ENCODE measurements at regions not wholly inside any gene's neighbourhood (a gene's known extent, or its start where the extent isn't known, plus 50 kb on each side); places are given as distances from the start of the nearest gene placed in this dataset.

DNA sequence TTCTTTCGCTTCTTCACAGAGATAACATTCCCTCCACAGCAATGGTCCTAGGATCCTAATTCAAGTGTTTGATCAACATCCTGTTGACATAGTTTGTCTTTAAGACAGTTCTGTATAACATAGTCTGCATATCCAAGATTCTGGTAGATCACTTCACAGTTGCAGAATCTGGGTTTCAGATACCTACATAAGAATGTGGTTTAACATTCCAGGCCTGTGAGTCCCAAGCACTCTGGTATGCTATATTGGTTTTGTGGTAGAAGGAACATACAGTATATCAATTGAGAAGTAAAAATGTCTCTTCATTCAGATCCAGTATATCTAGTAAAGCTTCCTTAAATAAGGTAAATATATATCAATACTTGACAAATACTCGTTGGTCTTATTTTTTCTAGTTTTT, 914.2 kb upstream of the CDH6 start:
- no peak overlapping the region for H3K4me3 ChIP-seq (ENCODE audit: control insufficient read depth, low read depth, low read length)
- TF ChIP-seq, protein P1, sequence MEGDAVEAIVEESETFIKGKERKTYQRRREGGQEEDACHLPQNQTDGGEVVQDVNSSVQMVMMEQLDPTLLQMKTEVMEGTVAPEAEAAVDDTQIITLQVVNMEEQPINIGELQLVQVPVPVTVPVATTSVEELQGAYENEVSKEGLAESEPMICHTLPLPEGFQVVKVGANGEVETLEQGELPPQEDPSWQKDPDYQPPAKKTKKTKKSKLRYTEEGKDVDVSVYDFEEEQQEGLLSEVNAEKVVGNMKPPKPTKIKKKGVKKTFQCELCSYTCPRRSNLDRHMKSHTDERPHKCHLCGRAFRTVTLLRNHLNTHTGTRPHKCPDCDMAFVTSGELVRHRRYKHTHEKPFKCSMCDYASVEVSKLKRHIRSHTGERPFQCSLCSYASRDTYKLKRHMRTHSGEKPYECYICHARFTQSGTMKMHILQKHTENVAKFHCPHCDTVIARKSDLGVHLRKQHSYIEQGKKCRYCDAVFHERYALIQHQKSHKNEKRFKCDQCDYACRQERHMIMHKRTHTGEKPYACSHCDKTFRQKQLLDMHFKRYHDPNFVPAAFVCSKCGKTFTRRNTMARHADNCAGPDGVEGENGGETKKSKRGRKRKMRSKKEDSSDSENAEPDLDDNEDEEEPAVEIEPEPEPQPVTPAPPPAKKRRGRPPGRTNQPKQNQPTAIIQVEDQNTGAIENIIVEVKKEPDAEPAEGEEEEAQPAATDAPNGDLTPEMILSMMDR (IDR thresholded peaks at IDR 0.05; ENCODE audit: control insufficient read depth, insufficient read depth, low read depth, low read length, missing control alignments), result no peak
- DNase-seq (ENCODE audit: low read depth), result no peak

DNA sequence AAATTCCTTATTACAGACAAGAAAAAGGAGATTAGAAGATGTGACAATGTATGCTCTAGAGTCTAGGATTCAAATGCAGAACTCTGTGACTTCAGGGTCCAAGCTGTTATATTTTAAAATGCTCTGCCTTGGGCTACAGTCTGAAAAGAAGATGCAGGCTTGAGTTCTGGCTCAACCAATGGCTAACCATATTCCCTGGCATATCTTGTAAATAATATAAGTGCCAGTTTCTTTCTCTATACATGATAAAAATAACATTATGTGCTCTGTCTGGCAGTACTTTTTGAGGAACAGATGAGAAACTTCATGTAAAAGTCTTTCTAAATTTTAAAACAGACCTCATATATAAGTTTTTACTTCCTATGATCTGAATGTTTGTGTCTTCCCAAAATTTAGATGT, 926.5 kb upstream of the CDH6 start:
- TF ChIP-seq, protein P1 (IDR thresholded peaks at IDR 0.05; ENCODE audit: control insufficient read depth, insufficient read depth, low read depth, low read length, missing control alignments), result no peak
- no peak overlapping the region for H3K4me3 ChIP-seq (ENCODE audit: control insufficient read depth, low read depth, low read length)
- DNase-seq (ENCODE audit: low read depth), result no peak

DNA sequence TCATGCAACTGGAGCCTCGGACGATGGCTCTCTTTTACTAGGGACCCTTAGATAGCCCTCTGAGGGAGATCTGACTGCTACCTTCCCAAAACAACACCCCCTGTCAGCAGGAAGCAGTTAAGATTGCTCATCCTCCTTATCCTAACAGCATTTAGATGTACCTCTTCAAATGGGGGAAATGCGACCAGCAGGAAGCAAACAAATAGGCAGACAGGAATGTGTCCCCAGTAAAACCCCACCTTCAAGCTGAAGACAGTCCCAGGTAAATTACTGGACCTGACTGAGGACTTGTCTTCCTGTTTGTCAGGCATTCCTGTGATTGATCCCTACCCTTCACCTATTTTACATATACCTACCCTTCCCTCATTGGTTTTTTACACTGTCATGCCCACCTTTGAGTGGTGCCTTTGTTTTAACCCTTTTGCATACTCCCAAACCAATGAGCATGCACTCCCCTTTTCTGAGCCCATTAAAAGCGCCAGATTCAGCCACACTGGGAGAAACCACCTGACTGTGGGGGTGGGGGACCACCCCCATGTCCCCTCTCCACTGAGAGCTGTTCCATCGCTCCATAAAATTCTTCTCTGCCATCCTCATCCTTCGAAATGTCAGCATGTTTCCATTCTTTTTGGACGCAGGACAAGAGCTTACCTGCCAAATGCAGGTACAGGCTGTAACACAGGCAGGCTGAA, 954.0 kb upstream of the CDH6 start:
- TF ChIP-seq, protein P1 (IDR thresholded peaks at IDR 0.05; ENCODE audit: control insufficient read depth, insufficient read depth, low read depth, low read length, missing control alignments), result no peak
- no peak for DNase-seq (ENCODE audit: low read depth)
- H3K4me3 ChIP-seq (ENCODE audit: control insufficient read depth, low read depth, low read length), result no peak overlapping the region

DNA sequence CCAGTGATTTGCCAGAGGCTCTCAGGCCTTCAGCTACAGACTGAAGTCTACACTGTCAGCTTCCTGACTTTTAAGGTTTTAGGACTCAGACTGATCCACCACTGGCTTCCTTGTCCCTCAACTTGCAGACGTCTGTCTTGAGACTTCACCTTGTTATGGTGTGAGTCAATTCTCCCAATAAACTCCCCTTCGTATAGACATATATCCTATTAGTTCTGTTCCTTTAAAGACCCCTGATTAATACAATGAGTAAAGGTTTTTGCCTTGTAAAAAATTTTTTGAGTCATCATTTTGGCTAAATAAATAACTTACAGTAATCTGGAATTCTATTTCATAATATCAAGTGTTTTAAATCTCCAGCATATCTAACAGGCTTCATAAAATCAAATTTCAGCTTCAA, 956.3 kb upstream of the CDH6 start:
- H3K4me3 ChIP-seq (ENCODE audit: control insufficient read depth, low read depth, low read length), result no peak overlapping the region
- DNase-seq (ENCODE audit: low read depth), result no peak
- TF ChIP-seq, protein P1 (IDR thresholded peaks at IDR 0.05; ENCODE audit: control insufficient read depth, insufficient read depth, low read depth, low read length, missing control alignments), result no peak

DNA sequence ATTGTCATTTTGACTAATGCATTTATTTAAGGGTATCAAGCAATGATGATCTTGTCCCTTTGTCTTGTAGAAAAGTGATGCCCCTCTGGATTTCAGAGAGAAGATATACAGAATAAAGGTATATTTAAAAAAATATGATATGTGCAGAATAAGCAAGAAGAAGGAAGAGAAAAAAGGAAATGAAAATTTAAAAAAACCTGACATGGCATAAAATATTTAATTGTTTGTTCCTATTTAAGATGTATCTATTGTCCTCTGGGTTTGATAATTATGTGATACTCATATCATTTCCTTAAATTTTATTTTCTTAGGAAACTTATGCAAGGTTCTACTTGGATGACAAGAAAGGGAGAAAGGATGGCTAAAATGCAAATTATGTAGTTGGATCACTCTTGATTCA, 983.7 kb upstream of the CDH6 start:
- TF ChIP-seq, protein P1 (IDR thresholded peaks at IDR 0.05; ENCODE audit: control insufficient read depth, insufficient read depth, low read depth, low read length, missing control alignments), result no peak
- no peak overlapping the region for H3K4me3 ChIP-seq (ENCODE audit: control insufficient read depth, low read depth, low read length)
- DNase-seq (ENCODE audit: low read depth), result no peak

DNA sequence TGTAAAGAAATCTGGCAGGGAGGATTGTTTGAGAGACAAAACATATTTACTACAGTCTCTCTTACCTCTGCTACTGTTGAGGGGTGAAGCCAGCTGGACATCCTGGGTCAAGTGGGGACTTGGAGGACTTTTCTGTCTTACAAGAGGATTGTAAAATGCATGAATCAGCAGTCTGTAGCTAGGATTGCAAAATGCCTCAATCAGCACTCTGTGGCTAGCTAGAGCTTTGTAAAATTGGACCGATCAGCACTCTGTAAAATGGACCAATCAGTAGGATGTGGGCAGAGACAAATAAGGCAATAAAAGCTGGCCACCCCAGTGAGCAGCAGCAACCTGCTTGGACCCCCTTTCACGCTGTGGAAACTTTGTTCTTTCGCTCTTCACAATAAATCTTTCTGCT, 995.8 kb upstream of the CDH6 start:
- no peak overlapping the region for H3K4me3 ChIP-seq (ENCODE audit: control insufficient read depth, low read depth, low read length)
- TF ChIP-seq, protein P1 (IDR thresholded peaks at IDR 0.05; ENCODE audit: control insufficient read depth, insufficient read depth, low read depth, low read length, missing control alignments), result no peak
- DNase-seq (ENCODE audit: low read depth), result no peak

All from AG09309 (cell line).